GM18520 (cell line): ENCODE measurements at regions not wholly inside any gene's neighbourhood (a gene's known extent, or its start where the extent isn't known, plus 50 kb on each side); places are given as distances from the start of the nearest gene placed in this dataset.
"Not testable (repeated sequence)": the region's sequence is repeated elsewhere in the genome, so short reads cannot be mapped to it uniquely, and the experiment has no call there.

ENCODE experiments used
- ATAC-seq: cut with Tn5 transposase; IDR thresholded peaks from one replicate; pipeline ENCODE4 v1.9.1; 2021; ENCODE audit not compliant: unreplicated experiment

DNA sequence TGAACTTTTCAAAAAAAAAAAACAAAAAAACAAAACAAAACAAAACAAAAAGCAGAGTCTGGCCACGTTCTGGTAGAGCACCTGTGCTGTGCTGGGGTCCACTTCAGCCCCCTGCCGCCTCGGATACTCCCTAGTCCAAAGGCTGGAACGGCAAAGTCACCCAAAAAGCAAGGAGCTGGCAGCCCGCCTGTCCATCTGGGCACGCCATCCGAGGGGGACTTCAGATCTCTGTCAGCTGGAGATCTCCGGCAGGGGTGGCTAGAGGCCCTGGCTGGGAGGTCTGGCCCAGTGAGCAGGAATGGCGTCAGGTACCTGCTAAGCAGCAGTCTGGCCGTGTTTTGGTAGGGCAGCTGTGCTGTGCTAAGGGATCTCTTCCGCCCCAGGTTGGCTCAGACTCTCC is 152.3 kb upstream of the ZNF516 start:
- no peak for ATAC-seq

DNA sequence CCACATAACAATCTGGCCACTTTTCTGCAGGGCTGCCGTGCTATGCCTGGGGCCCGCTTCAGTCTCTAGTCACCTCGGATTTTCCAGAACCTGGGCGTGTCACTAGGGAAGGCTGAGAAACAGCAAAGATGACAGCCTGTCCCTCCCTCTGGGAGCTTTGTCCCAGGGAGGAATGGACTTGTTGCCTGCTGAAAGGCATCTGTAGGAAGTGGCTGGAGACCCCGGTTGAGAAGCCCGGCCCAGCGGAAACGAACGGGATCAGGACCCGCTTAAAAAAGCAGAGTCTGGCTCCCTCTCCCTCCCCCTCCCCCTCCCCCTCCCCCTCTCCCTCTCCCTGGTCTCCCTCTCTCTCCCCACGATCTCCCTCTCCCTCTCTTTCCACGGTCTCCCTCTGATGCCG is 149.5 kb upstream of the ZNF516 start:
- ATAC-seq = no peak

DNA sequence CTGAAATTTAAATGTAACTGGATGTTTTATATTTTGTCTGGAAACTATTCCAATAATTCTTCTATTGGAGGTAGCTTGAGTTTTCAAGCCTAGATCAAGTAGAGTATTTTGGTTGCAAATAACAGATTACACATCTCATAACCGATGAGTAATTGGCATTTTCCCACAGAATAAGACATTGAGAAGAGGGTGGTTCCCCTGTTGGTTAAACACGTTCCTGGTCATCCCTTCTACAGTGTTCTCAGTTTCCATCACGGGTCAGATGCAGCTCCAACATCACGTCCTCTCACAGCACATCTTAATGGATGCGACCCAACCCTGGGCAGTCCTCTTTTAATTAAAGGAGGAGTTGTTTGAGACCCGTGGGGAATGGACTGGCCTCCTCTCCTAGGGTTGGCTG is 149.0 kb upstream of the ZNF516 start:
- ATAC-seq = no peak

DNA sequence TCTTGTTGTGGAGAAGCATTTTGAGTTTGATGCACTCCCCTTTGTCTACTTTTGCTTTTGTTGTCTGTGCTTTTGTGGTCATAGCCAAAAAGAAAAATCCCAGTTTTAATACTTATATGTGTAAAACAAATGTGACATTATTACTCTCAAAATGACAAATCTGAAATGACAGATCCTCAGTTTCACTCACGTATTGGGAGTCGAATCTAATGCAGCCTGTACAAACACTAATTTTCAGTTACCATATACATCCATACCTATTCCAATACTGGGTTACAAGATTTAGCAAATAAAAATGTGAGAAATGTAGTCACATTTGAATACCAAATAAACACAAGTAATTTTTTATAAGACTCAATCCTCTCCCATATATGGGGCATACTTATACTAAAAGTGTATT is 148.2 kb upstream of the ZNF516 start:
- no peak for ATAC-seq

DNA sequence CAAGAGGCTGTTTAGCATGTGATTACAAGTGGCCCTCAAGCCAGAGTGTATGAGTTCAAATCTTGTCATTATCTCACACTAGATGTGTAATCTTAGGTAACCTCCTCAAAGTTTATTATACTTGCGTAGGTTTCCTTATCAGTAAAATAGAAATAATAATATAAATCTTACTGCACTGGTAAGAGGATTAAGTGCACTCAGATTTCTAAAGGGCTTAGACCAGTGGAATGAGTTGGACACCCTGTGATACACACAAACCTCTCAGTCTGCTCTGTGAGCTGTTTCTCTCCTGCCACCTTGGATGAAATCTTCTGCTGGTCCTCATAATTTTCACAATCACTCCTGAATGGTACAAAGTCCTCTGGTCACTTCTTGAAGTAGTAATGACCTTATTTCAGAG is 145.4 kb upstream of the ZNF516 start:
- ATAC-seq = no peak

DNA sequence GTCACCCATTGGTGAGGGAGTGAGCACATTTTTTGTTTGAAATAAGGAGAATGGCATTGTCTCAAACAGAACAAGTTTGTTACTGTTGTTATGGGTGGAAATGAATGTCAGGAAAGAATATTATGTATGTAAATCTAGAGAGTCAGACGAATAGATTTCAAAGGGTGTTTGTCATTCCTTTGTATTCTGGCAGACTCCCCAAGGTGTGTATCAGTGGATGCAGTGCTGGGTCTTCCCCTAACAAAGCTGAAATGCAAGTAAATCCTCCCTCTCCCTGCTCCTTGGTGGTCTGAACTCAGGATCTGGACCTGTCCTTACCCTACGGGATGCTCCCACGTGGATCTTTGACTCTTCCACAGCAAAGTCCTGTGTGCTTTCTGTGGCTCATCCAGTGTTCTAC is 139.5 kb upstream of the ZNF516 start:
- no peak for ATAC-seq

DNA sequence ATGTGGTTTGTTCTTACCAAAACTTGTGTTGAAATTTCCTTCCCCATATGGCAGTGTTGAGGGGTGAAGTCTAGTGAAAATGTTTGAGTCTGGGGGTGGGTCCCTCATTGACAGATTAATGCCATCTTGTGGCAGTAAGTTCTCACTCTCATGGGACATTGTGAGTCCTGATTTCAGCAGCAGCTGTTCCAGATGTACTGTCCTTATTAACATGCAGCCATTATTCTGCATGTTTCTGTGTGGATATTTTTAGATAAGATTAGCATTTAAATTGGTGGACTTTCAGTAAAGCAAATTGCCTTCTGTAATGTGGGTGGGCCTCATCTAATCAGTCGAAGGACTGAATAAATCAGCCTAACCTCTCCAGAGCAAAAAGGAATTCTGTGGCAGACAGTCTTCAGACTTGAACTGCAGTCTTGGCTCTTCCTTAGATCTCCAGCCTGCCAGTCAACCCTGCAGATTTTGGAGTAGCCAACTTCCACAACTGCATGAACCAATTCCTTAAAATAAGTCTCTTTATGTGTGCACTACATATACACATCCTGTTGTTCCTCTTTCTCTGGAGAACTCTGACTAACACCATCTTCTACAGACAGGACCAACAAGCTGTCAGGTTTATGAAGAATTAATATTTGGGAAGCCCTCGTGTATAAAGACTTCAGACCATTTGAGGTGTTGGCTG is 138.7 kb upstream of the ZNF516 start:
- no peak for ATAC-seq

DNA sequence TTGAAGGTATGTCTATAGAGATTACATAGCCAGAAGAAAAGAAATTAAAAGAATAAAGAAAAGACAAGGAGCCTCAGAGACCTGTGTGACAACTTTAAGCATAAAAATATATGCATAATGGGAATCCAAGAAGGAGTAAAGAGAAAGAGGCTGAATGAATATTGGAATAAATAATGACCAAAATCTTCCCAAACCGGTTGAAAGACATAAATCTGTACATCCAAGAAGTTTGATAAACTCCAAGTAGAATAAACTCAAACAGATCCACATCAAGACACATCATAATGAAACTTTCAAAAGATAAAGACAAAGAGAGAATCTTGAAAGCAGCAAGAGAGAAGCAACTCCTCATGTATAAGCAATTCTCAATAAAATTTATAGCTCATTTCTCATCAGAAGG is 132.4 kb upstream of the ZNF516 start:
- ATAC-seq = no peak

DNA sequence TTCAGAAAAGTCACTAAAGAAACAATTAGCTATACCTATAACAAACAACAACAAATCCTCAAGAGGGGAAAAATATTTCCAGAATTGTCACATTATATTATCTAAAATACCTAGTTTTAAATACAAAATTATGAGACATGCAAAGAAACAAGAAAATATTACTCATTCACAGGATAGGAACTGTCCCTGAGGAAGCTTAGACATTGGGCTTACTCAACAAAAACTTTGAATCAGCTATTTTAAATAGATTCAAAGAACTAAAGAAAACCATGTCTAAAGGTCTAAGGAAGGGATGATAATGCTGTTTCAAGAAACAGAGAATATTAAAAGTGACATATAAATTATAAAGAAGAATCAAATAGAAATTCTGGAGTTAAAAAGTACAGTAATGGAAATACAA is 131.9 kb upstream of the ZNF516 start:
- ATAC-seq = no peak

DNA sequence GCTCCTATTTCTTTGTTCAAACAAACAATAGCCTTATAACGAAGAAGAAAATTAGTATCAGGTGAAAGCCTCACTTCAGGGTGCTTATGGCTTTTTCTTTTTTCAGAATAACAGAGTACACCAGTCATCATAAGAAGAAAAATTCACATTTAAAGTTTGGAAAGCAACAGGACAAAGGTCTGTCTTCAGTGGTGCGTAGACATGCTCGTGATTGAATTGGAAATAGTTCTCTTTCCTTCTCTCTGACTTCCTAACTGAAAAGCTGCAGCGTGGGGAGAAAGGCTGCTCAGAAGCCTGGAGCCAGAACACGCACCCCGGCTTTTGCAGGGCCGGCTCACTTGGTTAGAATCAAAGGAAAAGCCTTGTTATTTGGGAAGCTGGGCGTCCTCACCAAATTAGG is 127.6 kb upstream of the ZNF516 start:
- ATAC-seq = no peak

DNA sequence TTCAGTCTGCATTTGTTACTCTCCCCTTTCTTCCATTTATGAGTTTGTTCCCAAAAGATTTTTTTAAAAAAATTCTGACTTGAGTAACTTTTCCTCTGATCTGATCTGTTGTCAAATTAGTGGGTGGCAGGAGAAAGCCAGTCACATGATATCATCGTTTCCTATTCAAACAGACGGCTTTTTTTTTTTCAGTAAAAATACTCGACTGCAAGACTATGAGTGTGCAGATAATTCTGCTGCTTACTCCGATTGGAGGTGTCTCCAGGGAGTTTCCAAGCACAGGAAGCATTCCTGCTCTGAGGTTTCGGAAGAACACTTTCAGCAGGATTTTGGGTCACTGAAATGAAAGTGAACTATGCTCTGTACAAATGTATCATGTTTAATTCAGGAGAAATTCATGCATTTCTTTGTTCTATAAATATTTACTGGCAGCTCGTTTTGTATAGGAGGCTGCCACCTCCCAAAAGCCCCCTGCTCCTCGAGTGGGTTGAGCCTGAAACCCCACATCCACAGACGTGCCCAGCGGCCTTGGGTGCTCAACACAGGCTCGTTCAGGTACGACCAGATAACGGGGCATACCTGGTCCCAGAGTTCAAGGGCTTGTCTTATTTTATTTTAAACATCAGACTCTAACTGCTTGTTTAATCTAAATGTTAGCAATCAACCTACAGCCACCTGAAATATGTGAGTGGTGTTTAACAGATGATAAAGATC is 126.9 kb upstream of the ZNF516 start:
- no peak for ATAC-seq

DNA sequence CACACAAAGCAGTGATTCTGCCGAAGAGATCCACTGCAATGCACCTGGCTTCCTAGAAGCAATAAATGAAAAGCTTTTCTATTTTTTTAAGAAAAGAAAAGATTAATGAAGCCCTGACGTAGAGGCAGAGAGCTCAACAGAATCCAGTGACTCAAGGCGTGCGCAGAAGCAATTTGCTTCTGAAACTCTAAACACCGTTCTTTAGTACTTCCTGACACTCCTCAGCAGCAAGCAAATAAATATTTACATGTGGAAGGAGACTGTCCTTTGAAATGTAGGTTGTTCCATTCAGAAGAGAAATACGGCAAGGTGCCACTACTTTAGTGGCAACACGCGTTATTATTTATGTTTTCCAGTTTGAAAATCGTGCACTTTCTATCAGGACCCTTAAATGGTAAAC is 126.2 kb upstream of the ZNF516 start:
- no peak for ATAC-seq

DNA sequence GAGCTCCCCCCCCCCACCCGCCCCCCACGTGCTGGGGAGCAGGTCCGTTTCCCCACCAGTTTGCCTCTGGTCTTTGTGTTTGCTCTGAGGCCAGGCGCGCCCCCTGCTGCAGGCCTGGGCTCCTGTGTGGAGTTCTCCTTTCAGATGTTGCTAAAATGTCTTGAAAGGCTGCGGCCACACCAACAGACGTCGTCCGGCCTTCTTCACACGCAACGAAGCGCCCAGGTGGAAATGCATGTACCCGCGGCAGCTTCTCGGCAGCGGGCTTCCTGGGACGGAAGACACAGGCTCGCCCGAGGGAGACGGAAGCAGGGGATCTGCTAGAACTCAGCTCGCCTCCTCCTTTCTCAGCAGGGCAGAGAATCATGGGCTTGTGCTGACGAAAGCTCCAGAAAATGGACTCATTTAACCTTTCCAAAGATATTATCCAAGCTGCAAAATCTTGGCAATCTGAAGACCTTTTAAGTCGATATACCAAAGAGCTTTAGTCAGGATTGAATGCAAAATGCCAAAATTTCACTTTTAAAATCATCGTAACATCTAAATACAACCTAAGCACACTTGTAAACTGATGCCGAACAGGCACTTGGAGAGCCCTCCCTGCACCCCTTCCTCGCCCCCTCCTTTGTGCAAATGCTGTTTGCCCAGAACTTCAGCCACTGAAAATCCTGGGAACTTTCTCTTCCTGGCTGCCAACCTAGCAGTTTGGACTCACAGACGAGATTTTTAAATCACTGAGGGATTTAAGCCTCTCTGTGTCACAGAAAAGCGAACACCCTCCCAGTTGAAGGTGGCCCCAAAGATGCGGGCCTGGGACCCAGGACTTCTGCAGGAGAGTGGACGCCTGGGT is 125.5 kb upstream of the ZNF516 start:
- no peak for ATAC-seq

DNA sequence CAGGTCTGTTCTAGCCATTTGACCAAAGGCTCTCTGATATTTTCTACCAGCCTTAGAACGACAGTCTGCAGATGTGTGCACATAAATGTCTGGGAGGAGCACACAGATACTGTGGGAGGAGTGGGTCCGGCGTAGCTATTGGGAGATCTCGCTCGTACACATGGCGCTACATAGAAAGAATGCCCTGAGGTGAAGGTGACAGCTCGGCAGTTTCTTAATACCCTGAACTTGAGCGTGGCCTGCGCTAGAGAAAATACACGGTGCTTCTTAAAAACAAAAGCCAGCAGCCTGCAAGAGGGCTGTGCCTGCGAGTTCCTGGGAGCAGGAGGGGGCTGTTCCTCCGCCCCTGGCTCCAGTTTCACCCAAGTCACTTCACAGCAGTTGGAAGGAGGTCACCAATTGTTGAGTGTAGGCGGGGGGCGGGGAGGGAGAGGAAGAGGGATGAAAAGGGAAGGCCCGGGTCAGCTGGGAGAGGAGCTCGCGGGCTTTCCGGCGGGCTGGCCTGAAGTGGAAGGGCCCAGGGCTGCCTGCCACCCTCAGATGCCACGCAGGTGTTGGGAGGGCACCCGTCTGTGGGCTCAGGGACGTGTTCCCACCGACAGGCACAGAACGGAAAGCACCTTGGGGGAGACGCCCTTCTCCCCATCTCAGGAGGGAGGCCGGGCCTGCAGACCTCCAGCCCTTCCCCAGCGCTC is 124.7 kb upstream of the ZNF516 start:
- no peak for ATAC-seq

DNA sequence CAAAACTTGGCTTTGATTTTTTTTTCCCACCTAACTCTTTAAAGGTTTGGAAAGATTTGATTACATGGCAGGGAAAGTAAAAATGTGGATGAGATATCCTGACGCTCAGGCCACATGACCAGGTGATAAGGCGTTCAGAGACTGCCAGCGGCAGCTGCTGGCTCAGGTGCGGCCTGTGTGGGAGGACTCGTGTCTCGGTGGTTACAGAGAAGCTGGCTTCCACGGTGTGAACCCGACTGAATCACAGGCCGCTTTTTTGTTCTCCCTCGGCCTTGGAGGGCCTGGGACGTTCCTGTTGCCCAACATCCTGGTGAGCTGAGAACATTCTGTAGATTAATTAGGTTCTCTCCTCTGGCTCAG is 124.2 kb upstream of the ZNF516 start:
- ATAC-seq = no peak

DNA sequence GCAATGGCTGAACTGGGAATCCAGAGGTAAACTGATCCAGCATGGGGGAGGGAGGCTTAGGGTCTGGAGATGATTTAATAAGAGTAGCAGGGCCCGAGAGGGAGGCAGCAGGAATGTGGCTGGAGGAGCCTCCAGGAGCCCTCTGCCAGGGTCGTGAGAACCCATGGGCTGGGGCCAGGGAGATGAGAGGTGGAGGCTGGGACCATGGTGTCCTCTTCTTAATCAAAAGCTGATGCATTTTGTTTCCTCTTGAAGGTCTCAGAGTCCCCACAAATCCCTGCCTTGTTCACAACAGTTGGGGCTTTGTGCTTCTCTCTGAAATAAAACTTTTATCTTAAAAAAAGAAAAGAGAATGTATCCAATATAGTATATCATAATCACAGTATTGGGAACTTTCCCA is 123.7 kb upstream of the ZNF516 start:
- no peak for ATAC-seq

DNA sequence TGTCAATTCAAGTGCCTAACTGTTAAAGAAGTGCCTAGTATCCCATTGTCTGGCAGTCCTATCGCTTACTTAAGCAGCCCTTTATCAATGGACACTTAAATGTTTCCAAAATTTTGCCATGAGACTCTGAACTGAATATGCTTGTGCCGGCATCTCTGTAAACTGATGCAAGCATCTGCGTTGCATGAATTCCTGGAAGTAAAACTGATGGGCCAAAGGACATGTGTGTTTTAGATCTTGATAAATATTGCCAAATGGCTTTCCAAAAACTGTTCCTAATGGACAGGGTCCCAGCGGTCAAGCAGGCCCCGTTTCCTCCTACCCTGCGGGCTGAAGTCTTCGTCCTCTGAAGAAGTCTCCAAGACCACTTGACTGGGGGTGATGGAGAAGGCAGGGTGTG is 121.3 kb upstream of the ZNF516 start:
- ATAC-seq = no peak

DNA sequence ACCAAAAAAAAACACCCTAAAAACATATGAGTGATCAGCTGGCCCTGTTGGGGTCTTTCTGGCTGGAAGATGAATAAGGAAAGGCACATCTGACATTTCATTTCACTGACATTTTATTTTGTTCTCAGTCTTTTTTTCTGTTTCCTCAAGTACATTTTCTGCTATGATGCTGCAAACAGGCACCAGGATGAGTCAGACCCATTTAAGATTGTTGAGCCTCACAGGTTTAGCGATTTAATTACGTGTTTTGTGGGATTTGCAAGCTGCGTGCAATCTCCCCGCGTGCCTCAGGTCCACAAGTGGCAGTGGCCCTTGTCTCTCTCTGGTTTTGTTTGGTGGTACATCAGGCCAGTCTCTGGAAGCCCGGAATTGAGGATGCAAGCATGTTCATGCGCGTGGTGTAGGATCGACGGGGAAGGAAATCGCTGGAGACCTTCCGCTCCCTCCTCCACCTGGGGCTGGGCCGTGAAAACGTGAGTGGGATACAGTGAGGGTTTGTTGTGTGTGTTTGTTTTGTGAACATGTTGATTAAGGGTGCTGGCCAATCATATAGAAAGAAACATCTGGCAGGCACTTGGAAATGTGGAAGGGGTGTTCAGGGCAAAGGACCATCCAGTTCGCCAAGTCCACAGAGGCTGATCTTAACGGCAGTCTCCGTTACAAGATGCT is 120.2 kb upstream of the ZNF516 start:
- ATAC-seq = no peak

DNA sequence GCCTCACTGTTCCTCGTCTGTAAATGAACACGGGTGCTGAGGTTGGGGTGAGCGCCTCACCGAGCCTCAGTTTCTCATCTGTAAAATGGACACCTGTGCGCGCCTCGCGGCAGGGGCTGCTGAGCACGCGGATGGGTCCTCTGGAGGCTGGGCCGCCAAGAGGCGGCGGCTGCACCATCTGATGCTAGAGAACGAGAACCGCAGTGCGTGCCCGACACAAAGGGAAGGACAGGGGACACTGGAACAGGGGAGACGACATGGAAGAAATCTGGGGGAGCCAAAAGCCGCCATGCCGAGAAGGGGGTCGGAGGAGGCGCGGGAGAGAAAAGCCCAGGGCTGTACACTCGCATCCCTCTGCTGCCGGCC is 118.7 kb upstream of the ZNF516 start:
- no peak for ATAC-seq

DNA sequence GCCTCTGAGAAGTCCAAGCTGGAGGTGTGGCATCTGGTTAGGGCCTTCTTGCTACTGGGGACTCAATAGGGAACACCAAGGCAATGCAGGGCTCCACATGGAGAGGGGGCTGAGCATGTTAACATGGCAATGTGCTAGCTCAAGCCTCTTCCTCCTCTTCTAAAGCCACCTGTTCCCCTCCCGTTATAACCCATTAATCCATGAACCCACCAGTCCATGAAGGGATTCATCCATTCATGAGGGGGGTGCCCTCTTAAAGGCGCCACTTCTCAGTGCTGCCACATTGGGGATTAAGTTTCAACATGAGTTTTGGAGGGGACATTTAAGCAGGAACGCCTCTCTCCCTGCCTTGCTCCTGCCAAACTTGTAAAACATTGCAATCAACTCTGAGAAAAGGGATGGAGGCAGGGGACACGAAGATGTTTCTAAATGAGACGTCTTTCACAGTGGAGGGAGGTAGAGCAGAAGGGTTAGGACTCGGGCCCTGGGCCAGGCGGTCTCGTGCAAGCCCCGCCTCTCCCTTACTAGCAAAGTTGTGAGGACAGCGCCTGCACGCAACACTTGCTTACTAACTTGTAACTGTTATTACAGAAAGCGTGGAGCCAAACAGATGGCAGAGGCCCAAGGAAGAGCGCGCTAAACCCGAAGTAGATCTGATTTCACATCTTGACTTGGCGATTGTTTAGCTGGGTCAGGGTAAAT is 118.2 kb upstream of the ZNF516 start:
- no peak for ATAC-seq

DNA sequence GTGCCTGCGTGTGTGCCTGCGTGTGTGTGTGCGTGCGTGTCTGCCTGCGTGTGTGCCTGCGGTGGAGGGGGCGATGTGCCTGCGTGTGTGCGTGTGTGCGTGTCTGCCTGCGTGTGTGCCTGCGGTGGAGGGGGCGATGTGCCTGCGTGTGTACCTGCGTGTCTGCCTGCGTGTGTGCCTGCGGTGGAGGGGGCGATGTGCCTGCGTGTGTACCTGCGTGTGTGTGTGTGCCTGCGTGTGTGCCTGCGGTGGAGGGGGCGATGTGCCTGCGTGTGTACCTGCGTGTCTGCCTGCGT is 116.7 kb upstream of the ZNF516 start:
- not testable (repeated sequence) for ATAC-seq
